Fibroblast of skin of abdomen (primary cell): ENCODE measurements at regions not wholly inside any gene's neighbourhood (a gene's known extent, or its start where the extent isn't known, plus 50 kb on each side); places are given as distances from the start of the nearest gene placed in this dataset.
"Not testable (repeated sequence)": the region's sequence is repeated elsewhere in the genome, so short reads cannot be mapped to it uniquely, and the experiment has no call there.

Experiments
- DNase-seq: peaks from one replicate; pipeline ENCODE4 v3.0.0-alpha.2; 2013

GRCh38 chr6:85715797-85716196, 73.1 kb upstream of the SYNCRIP start:
- no peak for DNase-seq

- DNase-seq: no peak
Measured at GRCh38 chr6:85714893-85715530, 72.3 kb upstream of the SYNCRIP start.

GRCh38 chr6:85712346-85712745, 69.7 kb upstream of the SYNCRIP start:
- DNase-seq: no peak

- DNase-seq: not testable (repeated sequence)
Measured at GRCh38 chr6:85707515-85708145, 64.9 kb upstream of the SYNCRIP start.

GRCh38 chr6:85706272-85706671, 63.6 kb upstream of the SYNCRIP start:
- DNase-seq: no peak

GRCh38 chr6:85705220-85705619, 62.5 kb upstream of the SYNCRIP start:
- no peak for DNase-seq

GRCh38 chr6:85703406-85703805, 60.7 kb upstream of the SYNCRIP start:
- DNase-seq: no peak
